GM12878 (cell line): ENCODE measurements at regions not wholly inside any gene's neighbourhood (a gene's known extent, or its start where the extent isn't known, plus 50 kb on each side); places are given as distances from the start of the nearest gene placed in this dataset.

ENCODE experiments used
- ATAC-seq: fragments of 200-7000 bp; cut with Tn5 transposase; 3 replicates; pipeline ENCODE4 v1.9.1; 2020; ENCODE audit warnings: mild to moderate bottlenecking, moderate library complexity
- BruUV-seq: library from RNA; stranded (reverse); fragments of 400-500 nt; replicated peaks from 2 replicates; lab custom pipeline; 2021; lab: Mats Ljungman, UMichigan
- CTCF ChIA-PET: fragments of 300-600 bp; sonication (Branson Sonifier 250); formaldehyde crosslinking; extraction: SDS; loops from one replicate; lab custom pipeline; 2021; ENCODE audit warnings: inconsistent platforms; lab: Yijun Ruan, JAX
- POLR2A ChIA-PET: fragments of 350-600 bp; formaldehyde crosslinking; extraction: SDS; loops from one replicate; lab custom pipeline; 2021; ENCODE audit warnings: inconsistent platforms; lab: Charles Lee
- RAD21 ChIA-PET: fragments of 300-600 bp; sonication (Branson Sonifier 250); formaldehyde crosslinking; loops from one replicate; lab custom pipeline; 2023; ENCODE audit warnings: antibody characterized with exemption; ENCODE audit not compliant: unreplicated experiment; lab: Charles Lee
- SMC1A ChIA-PET: fragments of 300-600 bp; sonication (Branson Sonifier 250); formaldehyde crosslinking; loops from one replicate; lab custom pipeline; 2023; ENCODE audit not compliant: unreplicated experiment, uncharacterized antibody; lab: Charles Lee
- DNase-seq: peaks from one replicate; pipeline ENCODE4 v3.0.0-alpha.2; 2011; ENCODE audit warnings: low read depth, low spot score
- FAIRE-seq: peaks from 3 replicates; lab custom pipeline; 2011; peaks lifted over from hg19 to GRCh38; lab: Jason Lieb, UNC
- H2AFZ ChIP-seq: 2 replicates; pipeline ENCODE4 v1.6.0; 2011; ENCODE audit warnings: low read depth, low read length, control low read depth; ENCODE audit not compliant: control insufficient read depth
- H3K27ac ChIP-seq: 2 replicates; pipeline ENCODE4 v1.5.1; 2011; ENCODE audit warnings: control low read depth; ENCODE audit not compliant: control insufficient read depth, insufficient read depth
- H3K27me3 ChIP-seq, 2 experiments: replicated peaks in 1 of 2; 2 replicates each; pipeline versions ENCODE4 v1.6.0 to v1.6.1; 2011; ENCODE audit warnings: low read length in 1 of 2; ENCODE audit not compliant: control insufficient read depth in 2 of 2, insufficient read depth in 2 of 2
- H3K36me3 ChIP-seq, 2 experiments: 2 replicates each; pipeline ENCODE4 v1.5.1; 2011; ENCODE audit warnings: low read length in 1 of 2; ENCODE audit not compliant: control insufficient read depth in 2 of 2, insufficient read depth in 2 of 2
- H3K4me1 ChIP-seq: 2 replicates; pipeline ENCODE4 v1.6.1; 2011; ENCODE audit warnings: mild to moderate bottlenecking, low read length, moderate library complexity, mixed read lengths; ENCODE audit not compliant: control insufficient read depth, insufficient read depth
- H3K4me2 ChIP-seq: 2 replicates; pipeline ENCODE4 v1.6.0; 2011; ENCODE audit warnings: control low read depth; ENCODE audit not compliant: control insufficient read depth, insufficient read depth
- H3K4me3 ChIP-seq: fragments of 200-600 bp; sonication (generic); 2 replicates; pipeline ENCODE4 v1.5.1; 2016
- H3K79me2 ChIP-seq: 2 replicates; pipeline ENCODE4 v1.6.0; 2011; ENCODE audit warnings: low read length; ENCODE audit not compliant: control insufficient read depth, insufficient read depth
- H3K9ac ChIP-seq: 2 replicates; pipeline ENCODE4 v1.8.0; 2011; ENCODE audit warnings: low read length, control low read depth, mixed read lengths; ENCODE audit not compliant: control insufficient read depth, insufficient read depth
- H3K9me3 ChIP-seq: replicated peaks from 3 replicates; pipeline ENCODE4 v1.5.1; 2011; ENCODE audit warnings: mild to moderate bottlenecking, low read length; ENCODE audit not compliant: control insufficient read depth, insufficient read depth
- H4K20me1 ChIP-seq: 2 replicates; pipeline ENCODE4 v1.6.0; 2011; ENCODE audit not compliant: control insufficient read depth, insufficient read depth
- CHD2 ChIP-seq: IDR thresholded peaks from 2 replicates; pipeline ENCODE4 v1.6.1; 2011; ENCODE audit warnings: low read depth, low read length, improper control_type of control experiment, borderline replicate concordance
- ESRRA ChIP-seq: IDR thresholded peaks from 2 replicates; pipeline ENCODE4 v1.6.1; 2012; ENCODE audit warnings: mild to moderate bottlenecking, low read length, improper control_type of control experiment
- HCFC1 ChIP-seq: fragments of 150-350 bp; IDR thresholded peaks from 2 replicates; pipeline ENCODE4 v1.6.1; 2014; ENCODE audit warnings: low read length
- KAT2A ChIP-seq: conservative IDR thresholded peaks from 2 replicates; pipeline ENCODE4 v1.6.1; 2011; ENCODE audit warnings: low read depth, low read length; ENCODE audit not compliant: control insufficient read depth
- NR2F1 ChIP-seq: fragments of 450-650 bp; conservative IDR thresholded peaks from 2 replicates; pipeline ENCODE4 v1.6.1; 2017; ENCODE audit warnings: mild to moderate bottlenecking
- PAX5 ChIP-seq: IDR thresholded peaks from 2 replicates; pipeline ENCODE4 v1.6.1; 2011; ENCODE audit warnings: low read depth, low read length, borderline replicate concordance
- RB1 ChIP-seq: fragments of 450-650 bp; formaldehyde crosslinking; IDR thresholded peaks from 2 replicates; pipeline ENCODE4 v1.6.1; 2017; ENCODE audit warnings: mild to moderate bottlenecking, borderline replicate concordance
- RELA ChIP-seq: fragments of 450-650 bp; IDR thresholded peaks from 2 replicates; pipeline ENCODE4 v1.8.0; 2014; ENCODE audit warnings: borderline replicate concordance; ENCODE audit not compliant: partially characterized antibody
- SRF ChIP-seq, 2 experiments: IDR thresholded peaks; 2 replicates each; pipeline ENCODE4 v1.6.1; 2011; ENCODE audit warnings: low read depth in 2 of 2, low read length in 2 of 2, mild to moderate bottlenecking in 1 of 2, moderate library complexity in 1 of 2
- TAF1 ChIP-seq: IDR thresholded peaks from 2 replicates; pipeline ENCODE4 v1.6.1; 2011; ENCODE audit warnings: mild to moderate bottlenecking, low read depth, low read length, borderline replicate concordance
- TCF3 ChIP-seq: IDR thresholded peaks from 2 replicates; pipeline ENCODE4 v1.6.1; 2012; ENCODE audit warnings: low read depth, mild to moderate bottlenecking, low read length, borderline replicate concordance; ENCODE audit not compliant: insufficient read depth
- YY1 ChIP-seq: IDR thresholded peaks from 2 replicates; pipeline ENCODE4 v1.6.1; 2011; ENCODE audit warnings: low read depth, mild to moderate bottlenecking, low read length
- ZNF24 ChIP-seq: fragments of 450-650 bp; IDR thresholded peaks from 2 replicates; pipeline ENCODE4 v1.6.1; 2017; ENCODE audit warnings: antibody characterized with exemption, mild to moderate bottlenecking
- WGBS: methylation state at CpG from one replicate; pipeline ENCODE4 v1.1.6; 2016; ENCODE audit warnings: low lambda C conversion rate; ENCODE audit not compliant: insufficient replicate concordance, insufficient coverage; ENCODE audit errors: missing lambda C conversion rate; 5-methylcytosine and 5-hydroxymethylcytosine counted together
- in situ Hi-C: fragments of 300-500 bp; cut with MboI; formaldehyde crosslinking; loops from 9 replicates; pipeline ENCODE4 v1.14.3; 2018; ENCODE audit warnings: mixed read lengths
- intact Hi-C: fragments of 100-400 bp; cut with micrococcal nuclease; formaldehyde crosslinking; loops from one replicate; pipeline ENCODE4 v1.14.2; 2022; ENCODE audit not compliant: unreplicated experiment
- TF ChIP-seq, protein P1 (sequence below): fragments of 450-650 bp; IDR thresholded peaks from 2 replicates; pipeline ENCODE4 v1.6.1; 2017; ENCODE audit warnings: mild to moderate bottlenecking
- TF ChIP-seq, protein P2 (sequence below): fragments of 450-650 bp; IDR thresholded peaks from 2 replicates; pipeline ENCODE4 v1.6.1; 2014; ENCODE audit warnings: mild to moderate bottlenecking

DNA sequence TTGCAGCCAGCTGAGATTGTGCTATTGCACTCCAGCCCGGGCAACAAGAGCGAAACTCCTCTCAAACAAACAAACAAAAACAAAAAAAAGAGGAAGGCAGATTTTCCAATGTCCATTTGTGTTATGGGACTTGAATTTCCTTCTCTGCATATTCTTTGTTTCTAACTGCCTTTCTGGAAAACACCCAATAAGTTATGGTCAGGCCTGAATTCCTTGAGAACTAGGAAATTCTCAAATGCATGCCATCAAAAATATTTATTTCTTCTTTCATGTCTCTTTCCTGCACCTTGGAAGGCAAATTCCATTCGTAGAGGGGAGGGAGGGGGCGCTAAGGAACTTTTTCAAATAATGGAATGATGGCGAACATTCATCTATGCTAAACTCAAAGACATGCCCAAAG, 117.6 kb upstream of the TMCC3 start:
- no peak overlapping the region; the same call in 1 of the 2 replicates for H3K9ac ChIP-seq
- H3K27me3 ChIP-seq: no peaks in the 10 kb centered on the region
- no peak overlapping the region for H3K4me3 ChIP-seq
- no peak for FAIRE-seq
- ChIA-PET CTCF (interaction anchor here (2.3 to 2.8 kb wide), 3 partner anchors 106 to 164 kb away, joined by 5 to 22 read pairs (median 13); no protein-coding TSS in a partner anchor), RAD21 (interaction anchor here (0.6 to 4.1 kb wide), 8 partner anchors 21 to 483 kb away, joined by 3 to 60 read pairs (median 11); no protein-coding TSS in a partner anchor), SMC1A (interaction anchor here (1.0 to 3.8 kb wide), 3 partner anchors 50 to 105 kb away, joined by 3 to 65 read pairs (median 28); no protein-coding TSS in a partner anchor), POLR2A (interaction anchor here (1.3 to 3.1 kb wide), 5 partner anchors 49 to 147 kb away, joined by 3 to 28 read pairs (median 8); no protein-coding TSS in a partner anchor)
- no peaks in the 10 kb centered on the region; the same call in 2 of the 3 replicates for H3K9me3 ChIP-seq
- in situ Hi-C loops: no loop called here
- no TSS peak for BruUV-seq
- TF ChIP-seq RB1 (no peak), TAF1 (no peak)
- TF ChIP-seq, protein P1, sequence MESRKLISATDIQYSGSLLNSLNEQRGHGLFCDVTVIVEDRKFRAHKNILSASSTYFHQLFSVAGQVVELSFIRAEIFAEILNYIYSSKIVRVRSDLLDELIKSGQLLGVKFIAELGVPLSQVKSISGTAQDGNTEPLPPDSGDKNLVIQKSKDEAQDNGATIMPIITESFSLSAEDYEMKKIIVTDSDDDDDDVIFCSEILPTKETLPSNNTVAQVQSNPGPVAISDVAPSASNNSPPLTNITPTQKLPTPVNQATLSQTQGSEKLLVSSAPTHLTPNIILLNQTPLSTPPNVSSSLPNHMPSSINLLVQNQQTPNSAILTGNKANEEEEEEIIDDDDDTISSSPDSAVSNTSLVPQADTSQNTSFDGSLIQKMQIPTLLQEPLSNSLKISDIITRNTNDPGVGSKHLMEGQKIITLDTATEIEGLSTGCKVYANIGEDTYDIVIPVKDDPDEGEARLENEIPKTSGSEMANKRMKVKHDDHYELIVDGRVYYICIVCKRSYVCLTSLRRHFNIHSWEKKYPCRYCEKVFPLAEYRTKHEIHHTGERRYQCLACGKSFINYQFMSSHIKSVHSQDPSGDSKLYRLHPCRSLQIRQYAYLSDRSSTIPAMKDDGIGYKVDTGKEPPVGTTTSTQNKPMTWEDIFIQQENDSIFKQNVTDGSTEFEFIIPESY: no peak
- no peak for DNase-seq
- peak overlapping the region; percentile 82 for H3K4me2 ChIP-seq
- H3K4me1 ChIP-seq: peaks cover 48% of the 10 kb centered on the region
- H3K36me3 ChIP-seq: peaks cover 1 to 3% of the 10 kb centered on the region in 2 experiments; a peak in 2 of 4 replicates
- peak overlapping the region; percentile 78 for H3K27ac ChIP-seq
- no peaks in the 10 kb centered on the region for H4K20me1 ChIP-seq
- peaks cover 70% of the 10 kb centered on the region for H3K79me2 ChIP-seq
- intact Hi-C loops: loop anchor here (2.0 to 10.0 kb wide), 3 partner anchors 51 to 123 kb away; no protein-coding TSS in a partner anchor
- WGBS: 81% methylated on average over 5 of the region's 5 CpGs
- H2AFZ ChIP-seq: no peak overlapping the region
- no peak for ATAC-seq

DNA sequence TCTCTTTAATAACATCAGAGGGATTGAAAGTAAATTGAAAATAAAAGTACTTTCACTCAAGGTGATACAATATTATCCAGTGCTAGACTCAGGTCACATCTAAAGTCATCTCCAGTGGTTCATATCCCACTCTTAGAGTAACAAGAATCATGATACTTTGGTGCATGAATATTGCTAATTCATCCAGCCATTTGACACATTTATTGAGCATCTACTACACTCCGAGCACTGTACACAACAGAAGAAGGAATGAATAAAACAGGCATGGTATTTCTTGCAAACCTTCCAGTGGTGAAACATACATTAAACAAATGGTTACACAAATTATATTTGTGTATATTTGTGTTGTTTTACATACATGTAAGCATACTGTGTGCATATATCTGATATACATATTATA, 116.0 kb upstream of the TMCC3 start:
- in situ Hi-C loops (no loop called here), intact Hi-C loops (loop anchor here (10.0 kb wide), 1 partner anchor 122 kb away; no protein-coding TSS in a partner anchor)
- SMC1A ChIA-PET: no interaction called here
- H3K9me3 ChIP-seq: no peaks in the 10 kb centered on the region
- FAIRE-seq: no peak
- no peak overlapping the region for H2AFZ ChIP-seq
- no peak for ATAC-seq
- no peaks in the 10 kb centered on the region for H3K27me3 ChIP-seq
- H3K9ac ChIP-seq: no peak overlapping the region
- no TSS peak for BruUV-seq
- H3K4me3 ChIP-seq: no peak overlapping the region
- no peak overlapping the region for H3K27ac ChIP-seq
- no peaks in the 10 kb centered on the region; a peak in 1 of 4 replicates for H3K36me3 ChIP-seq
- RAD21 ChIA-PET: no interaction called here
- peaks cover 49% of the 10 kb centered on the region for H3K4me1 ChIP-seq
- no peaks in the 10 kb centered on the region for H4K20me1 ChIP-seq
- CTCF ChIA-PET: interaction anchor here (1.0 kb wide), 1 partner anchor 108 kb away, joined by 5 read pairs; no protein-coding TSS in a partner anchor
- no peak overlapping the region for H3K4me2 ChIP-seq
- H3K79me2 ChIP-seq: peaks cover 68% of the 10 kb centered on the region
- POLR2A ChIA-PET: no interaction called here
- WGBS: 100% methylated on average over 1 of the region's 1 CpG
- no peak for DNase-seq
- TF ChIP-seq RELA (no peak), YY1 (no peak), HCFC1 (no peak), ESRRA (no peak), ZNF24 (no peak), KAT2A (no peak), PAX5 (no peak), TCF3 (no peak), NR2F1 (no peak), SRF (IDR thresholded peaks at IDR 0.05; ENCODE audit: low read depth in 2 of 2, low read length in 2 of 2) (no peak), CHD2 (no peak)
- TF ChIP-seq, protein P2, sequence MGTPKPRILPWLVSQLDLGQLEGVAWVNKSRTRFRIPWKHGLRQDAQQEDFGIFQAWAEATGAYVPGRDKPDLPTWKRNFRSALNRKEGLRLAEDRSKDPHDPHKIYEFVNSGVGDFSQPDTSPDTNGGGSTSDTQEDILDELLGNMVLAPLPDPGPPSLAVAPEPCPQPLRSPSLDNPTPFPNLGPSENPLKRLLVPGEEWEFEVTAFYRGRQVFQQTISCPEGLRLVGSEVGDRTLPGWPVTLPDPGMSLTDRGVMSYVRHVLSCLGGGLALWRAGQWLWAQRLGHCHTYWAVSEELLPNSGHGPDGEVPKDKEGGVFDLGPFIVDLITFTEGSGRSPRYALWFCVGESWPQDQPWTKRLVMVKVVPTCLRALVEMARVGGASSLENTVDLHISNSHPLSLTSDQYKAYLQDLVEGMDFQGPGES: no peak
